ENCODE measurements at regions not wholly inside any gene's neighbourhood (a gene's known extent, or its start where the extent isn't known, plus 50 kb on each side); places are given as distances from the start of the nearest gene placed in this dataset.

DNA sequence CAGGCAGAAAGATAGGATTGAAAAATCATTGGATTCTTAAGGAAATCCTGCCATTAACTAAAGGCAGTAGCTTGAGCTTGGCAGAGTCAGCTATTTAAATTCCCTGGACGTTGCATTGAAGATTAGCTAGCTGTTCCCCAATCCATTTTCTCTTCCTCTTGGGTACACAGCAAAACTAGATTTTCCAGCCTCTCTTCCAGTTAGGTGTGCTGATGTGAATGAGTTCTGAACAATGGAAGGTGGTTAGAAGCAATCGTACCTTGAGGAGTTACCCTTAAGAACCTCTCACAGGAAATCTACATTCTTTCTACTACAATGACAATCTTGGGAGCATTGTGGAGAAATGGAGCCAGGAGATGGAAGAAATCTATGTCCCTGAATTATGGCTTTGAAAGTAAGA is 383.2 kb upstream of the TBL1XR1 start (continued):
- TF ChIP-seq, protein P1, sequence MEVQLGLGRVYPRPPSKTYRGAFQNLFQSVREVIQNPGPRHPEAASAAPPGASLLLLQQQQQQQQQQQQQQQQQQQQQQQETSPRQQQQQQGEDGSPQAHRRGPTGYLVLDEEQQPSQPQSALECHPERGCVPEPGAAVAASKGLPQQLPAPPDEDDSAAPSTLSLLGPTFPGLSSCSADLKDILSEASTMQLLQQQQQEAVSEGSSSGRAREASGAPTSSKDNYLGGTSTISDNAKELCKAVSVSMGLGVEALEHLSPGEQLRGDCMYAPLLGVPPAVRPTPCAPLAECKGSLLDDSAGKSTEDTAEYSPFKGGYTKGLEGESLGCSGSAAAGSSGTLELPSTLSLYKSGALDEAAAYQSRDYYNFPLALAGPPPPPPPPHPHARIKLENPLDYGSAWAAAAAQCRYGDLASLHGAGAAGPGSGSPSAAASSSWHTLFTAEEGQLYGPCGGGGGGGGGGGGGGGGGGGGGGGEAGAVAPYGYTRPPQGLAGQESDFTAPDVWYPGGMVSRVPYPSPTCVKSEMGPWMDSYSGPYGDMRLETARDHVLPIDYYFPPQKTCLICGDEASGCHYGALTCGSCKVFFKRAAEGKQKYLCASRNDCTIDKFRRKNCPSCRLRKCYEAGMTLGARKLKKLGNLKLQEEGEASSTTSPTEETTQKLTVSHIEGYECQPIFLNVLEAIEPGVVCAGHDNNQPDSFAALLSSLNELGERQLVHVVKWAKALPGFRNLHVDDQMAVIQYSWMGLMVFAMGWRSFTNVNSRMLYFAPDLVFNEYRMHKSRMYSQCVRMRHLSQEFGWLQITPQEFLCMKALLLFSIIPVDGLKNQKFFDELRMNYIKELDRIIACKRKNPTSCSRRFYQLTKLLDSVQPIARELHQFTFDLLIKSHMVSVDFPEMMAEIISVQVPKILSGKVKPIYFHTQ (CRISPR knock-in tag; IDR thresholded peaks at IDR 0.05) = no peak
- TF ChIP-seq NFATC4 (CRISPR knock-in tag; IDR thresholded peaks at IDR 0.05) (no peak), SMAD3 (CRISPR knock-in tag; IDR thresholded peaks at IDR 0.05; ENCODE audit: borderline replicate concordance) (no peak)
- TF ChIP-seq, protein P2, sequence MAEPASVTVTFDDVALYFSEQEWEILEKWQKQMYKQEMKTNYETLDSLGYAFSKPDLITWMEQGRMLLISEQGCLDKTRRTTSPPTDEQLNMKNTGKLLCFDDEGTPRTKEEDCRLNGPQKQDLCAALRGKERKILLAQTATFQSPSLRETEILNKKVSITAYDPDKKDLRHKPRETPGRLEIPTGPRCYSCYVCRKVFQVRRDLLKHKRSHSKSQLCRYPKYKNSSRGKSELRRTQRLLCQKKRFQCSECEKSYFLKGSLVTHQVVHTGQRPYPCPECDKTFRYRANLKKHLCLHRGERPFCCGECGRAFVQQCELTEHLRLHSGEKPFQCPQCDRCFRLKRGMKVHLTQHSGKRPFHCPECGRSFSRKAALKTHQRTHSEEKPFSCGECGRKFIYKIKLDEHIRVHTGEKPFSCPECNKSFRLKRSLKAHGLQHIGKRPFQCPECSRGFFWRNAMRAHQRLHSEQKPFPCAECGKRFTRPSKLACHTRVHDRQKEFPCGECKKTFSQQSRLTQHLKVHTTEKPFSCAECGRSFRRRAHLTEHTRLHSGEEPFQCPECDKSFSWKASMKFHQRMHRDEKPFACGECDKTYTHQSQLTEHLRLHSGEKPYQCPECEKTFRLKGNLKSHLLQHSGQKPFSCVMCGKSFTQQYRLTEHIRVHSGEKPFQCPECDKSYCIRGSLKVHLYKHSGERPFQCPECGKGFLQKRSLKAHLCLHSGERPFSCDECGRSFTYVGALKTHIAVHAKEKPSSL (CRISPR knock-in tag; conservative IDR thresholded peaks at IDR 0.05) = no peak

DNA sequence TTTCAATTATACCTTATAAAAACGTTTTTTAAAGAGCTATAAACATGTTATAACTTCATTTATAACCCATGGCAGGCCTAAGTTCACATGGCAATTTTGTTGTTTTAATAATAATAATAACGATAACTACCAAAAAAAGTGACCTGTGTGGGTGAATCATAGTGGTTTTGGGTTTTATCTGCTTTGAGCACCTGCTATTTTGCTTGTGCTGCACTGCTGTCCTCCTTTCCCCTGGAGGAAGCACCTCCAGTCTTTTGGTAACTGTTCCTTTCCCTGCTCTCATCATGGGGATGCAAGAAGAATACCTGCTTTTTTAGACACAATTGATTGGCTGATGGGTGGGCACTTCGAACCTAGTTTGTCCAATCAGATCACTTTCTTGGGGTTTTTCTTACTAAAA is 388.0 kb upstream of the TBL1XR1 start:
- Mint-ChIP-seq H3K4me1 (peaks cover 22% of the 10 kb centered on the region), H3K27ac (no peak overlapping the region), H3K4me3 (no peak overlapping the region), H3K36me3 (peaks cover 16% of the 10 kb centered on the region), H3K27me3 (ENCODE audit: low read depth) (no peaks in the 10 kb centered on the region; the same call in 1 of the 2 replicates), H3K9me3 (peaks cover 31% of the 10 kb centered on the region)
- no peak for ATAC-seq
- no peak for TF ChIP-seq SP1 (CRISPR knock-in tag; conservative IDR thresholded peaks at IDR 0.05)
- TF ChIP-seq, protein P3, sequence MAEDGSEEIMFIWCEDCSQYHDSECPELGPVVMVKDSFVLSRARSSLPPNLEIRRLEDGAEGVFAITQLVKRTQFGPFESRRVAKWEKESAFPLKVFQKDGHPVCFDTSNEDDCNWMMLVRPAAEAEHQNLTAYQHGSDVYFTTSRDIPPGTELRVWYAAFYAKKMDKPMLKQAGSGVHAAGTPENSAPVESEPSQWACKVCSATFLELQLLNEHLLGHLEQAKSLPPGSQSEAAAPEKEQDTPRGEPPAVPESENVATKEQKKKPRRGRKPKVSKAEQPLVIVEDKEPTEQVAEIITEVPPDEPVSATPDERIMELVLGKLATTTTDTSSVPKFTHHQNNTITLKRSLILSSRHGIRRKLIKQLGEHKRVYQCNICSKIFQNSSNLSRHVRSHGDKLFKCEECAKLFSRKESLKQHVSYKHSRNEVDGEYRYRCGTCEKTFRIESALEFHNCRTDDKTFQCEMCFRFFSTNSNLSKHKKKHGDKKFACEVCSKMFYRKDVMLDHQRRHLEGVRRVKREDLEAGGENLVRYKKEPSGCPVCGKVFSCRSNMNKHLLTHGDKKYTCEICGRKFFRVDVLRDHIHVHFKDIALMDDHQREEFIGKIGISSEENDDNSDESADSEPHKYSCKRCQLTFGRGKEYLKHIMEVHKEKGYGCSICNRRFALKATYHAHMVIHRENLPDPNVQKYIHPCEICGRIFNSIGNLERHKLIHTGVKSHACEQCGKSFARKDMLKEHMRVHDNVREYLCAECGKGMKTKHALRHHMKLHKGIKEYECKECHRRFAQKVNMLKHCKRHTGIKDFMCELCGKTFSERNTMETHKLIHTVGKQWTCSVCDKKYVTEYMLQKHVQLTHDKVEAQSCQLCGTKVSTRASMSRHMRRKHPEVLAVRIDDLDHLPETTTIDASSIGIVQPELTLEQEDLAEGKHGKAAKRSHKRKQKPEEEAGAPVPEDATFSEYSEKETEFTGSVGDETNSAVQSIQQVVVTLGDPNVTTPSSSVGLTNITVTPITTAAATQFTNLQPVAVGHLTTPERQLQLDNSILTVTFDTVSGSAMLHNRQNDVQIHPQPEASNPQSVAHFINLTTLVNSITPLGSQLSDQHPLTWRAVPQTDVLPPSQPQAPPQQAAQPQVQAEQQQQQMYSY (CRISPR knock-in tag; IDR thresholded peaks at IDR 0.05) = no peak
- TF ChIP-seq, protein P4, sequence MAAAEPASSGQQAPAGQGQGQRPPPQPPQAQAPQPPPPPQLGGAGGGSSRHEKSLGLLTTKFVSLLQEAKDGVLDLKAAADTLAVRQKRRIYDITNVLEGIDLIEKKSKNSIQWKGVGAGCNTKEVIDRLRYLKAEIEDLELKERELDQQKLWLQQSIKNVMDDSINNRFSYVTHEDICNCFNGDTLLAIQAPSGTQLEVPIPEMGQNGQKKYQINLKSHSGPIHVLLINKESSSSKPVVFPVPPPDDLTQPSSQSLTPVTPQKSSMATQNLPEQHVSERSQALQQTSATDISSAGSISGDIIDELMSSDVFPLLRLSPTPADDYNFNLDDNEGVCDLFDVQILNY (CRISPR knock-in tag; IDR thresholded peaks at IDR 0.05) = no peak
- ChIA-PET POLR2A (no interaction called here), CTCF (no interaction called here)
- no peak for DNase-seq (ENCODE audit: low spot score)

DNA sequence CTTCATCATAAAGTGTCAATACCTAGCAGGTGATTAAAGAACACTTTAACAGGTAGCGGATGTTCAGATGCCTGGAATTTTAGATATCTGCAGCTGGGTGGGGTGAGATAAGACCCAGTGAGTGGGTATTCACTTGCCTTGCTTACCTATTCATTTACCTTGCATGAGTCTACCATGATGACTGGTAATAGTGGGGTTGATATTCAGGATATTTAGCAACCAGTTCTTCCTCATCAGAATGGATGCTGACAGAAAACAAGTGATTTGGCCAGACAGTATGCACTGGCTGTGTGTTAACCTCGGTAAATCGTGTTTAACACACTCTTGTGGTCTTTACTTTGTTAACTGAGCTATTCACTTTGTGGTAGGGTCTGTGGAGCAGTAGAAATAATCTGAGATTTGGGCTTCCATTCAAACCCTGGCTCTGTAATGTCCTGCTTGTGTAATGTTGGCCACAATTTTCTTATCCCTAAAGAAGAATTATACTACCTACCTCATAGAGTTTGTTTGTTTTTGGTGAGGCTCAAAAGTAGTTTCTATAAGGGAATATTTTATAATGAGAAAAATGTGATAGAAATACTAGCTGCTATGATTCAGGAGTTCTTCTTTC is 391.9 kb upstream of the TBL1XR1 start:
- peaks cover 13% of the 10 kb centered on the region for H3K36me3 Mint-ChIP-seq
- no peak overlapping the region for H3K27ac Mint-ChIP-seq
- ChIA-PET CTCF (no interaction called here), POLR2A (no interaction called here)
- TF ChIP-seq, protein P3 (CRISPR knock-in tag; IDR thresholded peaks at IDR 0.05) = no peak
- TF ChIP-seq, protein P5, sequence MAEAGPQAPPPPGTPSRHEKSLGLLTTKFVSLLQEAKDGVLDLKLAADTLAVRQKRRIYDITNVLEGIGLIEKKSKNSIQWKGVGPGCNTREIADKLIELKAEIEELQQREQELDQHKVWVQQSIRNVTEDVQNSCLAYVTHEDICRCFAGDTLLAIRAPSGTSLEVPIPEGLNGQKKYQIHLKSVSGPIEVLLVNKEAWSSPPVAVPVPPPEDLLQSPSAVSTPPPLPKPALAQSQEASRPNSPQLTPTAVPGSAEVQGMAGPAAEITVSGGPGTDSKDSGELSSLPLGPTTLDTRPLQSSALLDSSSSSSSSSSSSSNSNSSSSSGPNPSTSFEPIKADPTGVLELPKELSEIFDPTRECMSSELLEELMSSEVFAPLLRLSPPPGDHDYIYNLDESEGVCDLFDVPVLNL (CRISPR knock-in tag; IDR thresholded peaks at IDR 0.05; ENCODE audit: borderline replicate concordance, low read depth) = no peak
- H3K4me1 Mint-ChIP-seq = peaks cover 36% of the 10 kb centered on the region
- ATAC-seq (no peak), DNase-seq (ENCODE audit: low spot score) (no peak)
- peaks cover 21% of the 10 kb centered on the region for H3K9me3 Mint-ChIP-seq
- H3K27me3 Mint-ChIP-seq (ENCODE audit: low read depth) = no peaks in the 10 kb centered on the region; the same call in 1 of the 2 replicates
- no peak overlapping the region for H3K4me3 Mint-ChIP-seq
